ENCODE measurements at regions not wholly inside any gene's neighbourhood (a gene's known extent, or its start where the extent isn't known, plus 50 kb on each side); places are given as distances from the start of the nearest gene placed in this dataset.

GRCh38 chr7:84923348-84923747 lies 263.5 kb downstream of the SEMA3D start:
- TF ChIP-seq EZH2 (IDR thresholded peaks at IDR 0.05; ENCODE audit: insufficient read depth, poor library complexity, severe bottlenecking) (no peak), EZH2phosphoT487 (IDR thresholded peaks at IDR 0.05; ENCODE audit: insufficient read depth, low read depth) (no peak)

All from GM23248 (cell line).